ENCODE measurements at regions not wholly inside any gene's neighbourhood (a gene's known extent, or its start where the extent isn't known, plus 50 kb on each side); places are given as distances from the start of the nearest gene placed in this dataset.

DNA sequence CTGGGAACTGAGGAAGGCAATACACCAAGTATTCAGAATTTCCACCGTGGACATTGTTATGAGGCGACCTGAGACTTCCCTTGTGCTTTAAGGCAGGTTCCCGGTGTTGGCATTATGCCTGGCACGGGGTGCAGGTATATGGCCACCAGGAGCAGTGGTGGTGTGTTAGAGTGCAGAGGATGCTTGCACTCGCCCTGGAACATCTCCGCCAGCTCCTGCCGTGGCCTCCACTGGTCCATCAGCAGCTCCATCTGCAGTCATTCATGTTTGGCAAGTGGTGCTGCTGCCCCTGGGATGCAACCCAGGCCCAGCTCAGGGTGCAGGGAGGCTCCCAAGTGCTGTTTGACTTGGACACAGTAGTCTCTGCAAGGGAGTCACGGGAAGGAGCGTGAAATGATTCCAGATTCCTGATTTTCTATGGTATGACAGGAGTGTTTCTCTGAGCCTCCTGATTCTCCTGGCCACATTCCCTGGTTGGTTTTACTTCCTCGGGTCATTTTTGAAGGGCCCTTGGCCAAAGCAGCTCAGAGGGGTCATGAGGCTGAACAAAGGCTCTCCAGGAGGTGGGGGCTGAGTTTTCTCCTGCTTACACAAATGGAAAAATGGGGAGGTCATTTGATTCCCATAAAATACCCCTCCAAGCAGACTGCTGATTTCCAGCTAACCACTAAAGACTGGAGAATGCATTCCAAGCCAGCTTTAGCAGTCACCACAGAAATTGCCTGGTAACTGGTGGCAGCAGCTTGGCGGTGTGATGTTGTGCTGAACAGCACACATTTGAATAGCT, 60.4 kb upstream of the PSEN2 start:
- Histone ChIP-seq H2BK20ac (ENCODE audit: low read length) (no peak overlapping the region), H3K4ac (replicated peaks; ENCODE audit: insufficient read length, low read depth, low read length) (no peak overlapping the region), H2BK12ac (ENCODE audit: low read depth, low read length) (no peak overlapping the region), H3K56ac (replicated peaks; ENCODE audit: insufficient read length, low read depth, low read length) (no peak overlapping the region), H3K9me3 (ENCODE audit: insufficient read depth in 2 of 2, low read depth in 1 of 2, low read length in 1 of 2) (no peaks in the 10 kb centered on the region), H2BK120ac (replicated peaks; ENCODE audit: low read depth, low read length) (no peak overlapping the region), H3K79me2 (ENCODE audit: control insufficient read depth in 1 of 2, insufficient read depth in 2 of 2, low read length in 2 of 2) (no peaks in the 10 kb centered on the region), H2BK5ac (ENCODE audit: low read depth, low read length) (no peak overlapping the region), H3K27me3 (replicated peaks in 1 of 4; ENCODE audit: control insufficient read depth in 3 of 4, extremely low read depth in 1 of 4, insufficient read depth in 3 of 4, low read length in 3 of 4) (no peaks in the 10 kb centered on the region), H3K79me1 (ENCODE audit: low read depth, low read length) (no peaks in the 10 kb centered on the region), H4K91ac (replicated peaks; ENCODE audit: insufficient read length, low read length) (no peak overlapping the region), H2AFZ (ENCODE audit: low read length) (no peak overlapping the region), H3K36me3 (ENCODE audit: control insufficient read depth in 2 of 4, insufficient read depth in 4 of 4, low read length in 3 of 4) (no peaks in the 10 kb centered on the region), H3K4me2 (ENCODE audit: insufficient read depth in 1 of 2, low read depth in 2 of 2, low read length in 2 of 2) (no peak overlapping the region), H2BK15ac (ENCODE audit: low read length) (no peak overlapping the region), H3K23ac (ENCODE audit: insufficient read length) (no peak overlapping the region), H3K9ac (replicated peaks in 1 of 4; ENCODE audit: extremely low read depth in 1 of 4, low read depth in 3 of 4, low read length in 3 of 4) (no peak overlapping the region), H3K18ac (ENCODE audit: extremely low read depth, low read length) (no peak overlapping the region; the same call in 1 of the 2 replicates), H4K5ac (ENCODE audit: insufficient read length, low read depth, low read length) (no peak overlapping the region), H3K4me3 (ENCODE audit: extremely low read depth in 1 of 4, insufficient read depth in 2 of 4, low read depth in 3 of 4, low read length in 4 of 4) (no peak overlapping the region), H3K27ac (ENCODE audit: low read depth, low read length) (no peak overlapping the region), H3K4me1 (replicated peaks in 1 of 4; ENCODE audit: control insufficient read depth in 3 of 4, insufficient read depth in 4 of 4, low read length in 3 of 4) (peaks cover 0 to 3% (median 1%) of the 10 kb centered on the region in 4 experiments; a peak in 1 of 7 replicates), H4K8ac (ENCODE audit: extremely low read depth, insufficient read depth, low read length) (no peak overlapping the region; the same call in 1 of the 2 replicates), H4K20me1 (replicated peaks in 1 of 2; ENCODE audit: control insufficient read depth in 1 of 2, insufficient read depth in 2 of 2, low read length in 2 of 2) (no peaks in the 10 kb centered on the region), H3K14ac (ENCODE audit: insufficient read length) (no peak overlapping the region), H2AK5ac (ENCODE audit: low read depth, low read length) (no peak overlapping the region), H3K23me2 (ENCODE audit: low read depth, low read length) (no peaks in the 10 kb centered on the region; the same call in 1 of the 2 replicates)
- FAIRE-seq (no peak), DNase-seq (ENCODE audit: low read depth in 1 of 2, low spot score in 2 of 2) (no peak)
- WGBS, 2 experiments (ENCODE audit: extremely low coverage in 1 of 2, insufficient coverage in 1 of 2, insufficient read length in 1 of 2, insufficient replicate concordance in 2 of 2, low coverage in 1 of 2, low lambda C conversion rate in 2 of 2, missing lambda C conversion rate in 1 of 2) = 94% methylated on average over 10 of the region's 11 CpGs; no CpG with 5 or more reads in 1 of the 2 experiments
- ChIA-PET CTCF (ENCODE audit: partially characterized antibody) (interaction anchor here (1.0 to 2.5 kb wide), 5 partner anchors 9 to 184 kb away, joined by 3 to 7 read pairs (median 3); no protein-coding TSS in a partner anchor), POLR2A (ENCODE audit: partially characterized antibody) (no interaction called here)
- no peak for TF ChIP-seq NRF1 (IDR thresholded peaks at IDR 0.05; ENCODE audit: low read depth, low read length)
- TF ChIP-seq POU5F1 (IDR thresholded peaks at IDR 0.05; ENCODE audit: low read depth, low read length) = no peak
- TF ChIP-seq POLR2A (IDR thresholded peaks at IDR 0.05; ENCODE audit: control extremely low read depth in 1 of 2, low read depth in 2 of 2, low read length in 2 of 2) = no peak
- TF ChIP-seq SP1 (IDR thresholded peaks at IDR 0.05; ENCODE audit: low read depth, low read length) = no peak
- no peak for TF ChIP-seq NANOG (IDR thresholded peaks at IDR 0.05; ENCODE audit: insufficient read depth, low read depth, low read length, poor library complexity, severe bottlenecking)
- no peak for TF ChIP-seq TCF12 (IDR thresholded peaks at IDR 0.05; ENCODE audit: low read depth, low read length)
- no peak for TF ChIP-seq RFX5 (IDR thresholded peaks at IDR 0.05; ENCODE audit: borderline replicate concordance, low read depth, low read length)
- TF ChIP-seq GABPA (IDR thresholded peaks at IDR 0.05; ENCODE audit: borderline replicate concordance, insufficient read depth, low read length) = no peak
- TF ChIP-seq FOSL1 (IDR thresholded peaks at IDR 0.05; ENCODE audit: insufficient read depth, low read depth, low read length) = no peak
- TF ChIP-seq, protein P1, sequence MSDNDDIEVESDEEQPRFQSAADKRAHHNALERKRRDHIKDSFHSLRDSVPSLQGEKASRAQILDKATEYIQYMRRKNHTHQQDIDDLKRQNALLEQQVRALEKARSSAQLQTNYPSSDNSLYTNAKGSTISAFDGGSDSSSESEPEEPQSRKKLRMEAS (IDR thresholded peaks at IDR 0.05) = no peak
- TF ChIP-seq TAF7 (optimal IDR thresholded peaks at IDR 0.05; ENCODE audit: borderline replicate concordance, low read depth, low read length) = no peak
